ENCODE measurements at regions not wholly inside any gene's neighbourhood (a gene's known extent, or its start where the extent isn't known, plus 50 kb on each side); places are given as distances from the start of the nearest gene placed in this dataset.
"Not testable (repeated sequence)": the region's sequence is repeated elsewhere in the genome, so short reads cannot be mapped to it uniquely, and the experiment has no call there.

DNA sequence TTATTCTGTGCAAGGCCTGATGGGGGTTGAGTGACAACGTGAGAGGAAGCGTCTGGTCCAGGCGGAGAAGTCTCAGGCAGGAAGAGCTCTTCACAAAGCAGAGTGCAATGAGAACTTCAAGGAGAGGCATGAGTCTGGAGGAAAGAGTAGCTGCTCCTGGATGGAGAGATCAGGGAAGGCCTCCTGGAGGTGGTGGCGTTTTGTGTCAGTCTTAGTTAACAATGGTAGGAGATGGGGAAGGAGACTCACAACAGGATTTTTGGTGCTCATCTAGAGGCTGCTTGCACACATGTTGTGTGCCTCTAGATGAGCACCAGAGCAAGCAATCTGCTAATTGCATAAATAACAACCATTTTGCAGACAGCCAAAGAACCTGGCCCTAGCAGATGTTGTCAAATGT is 442.8 kb upstream of the PODXL start (continued):
- TF ChIP-seq, protein P1, sequence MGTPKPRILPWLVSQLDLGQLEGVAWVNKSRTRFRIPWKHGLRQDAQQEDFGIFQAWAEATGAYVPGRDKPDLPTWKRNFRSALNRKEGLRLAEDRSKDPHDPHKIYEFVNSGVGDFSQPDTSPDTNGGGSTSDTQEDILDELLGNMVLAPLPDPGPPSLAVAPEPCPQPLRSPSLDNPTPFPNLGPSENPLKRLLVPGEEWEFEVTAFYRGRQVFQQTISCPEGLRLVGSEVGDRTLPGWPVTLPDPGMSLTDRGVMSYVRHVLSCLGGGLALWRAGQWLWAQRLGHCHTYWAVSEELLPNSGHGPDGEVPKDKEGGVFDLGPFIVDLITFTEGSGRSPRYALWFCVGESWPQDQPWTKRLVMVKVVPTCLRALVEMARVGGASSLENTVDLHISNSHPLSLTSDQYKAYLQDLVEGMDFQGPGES (IDR thresholded peaks at IDR 0.05; ENCODE audit: low read depth, low read length): no peak
- TF ChIP-seq RFX5 (IDR thresholded peaks at IDR 0.05; ENCODE audit: low read length) (no peak), SIN3A (IDR thresholded peaks at IDR 0.05; ENCODE audit: borderline replicate concordance, low read depth, low read length) (no peak), MXI1 (IDR thresholded peaks at IDR 0.05; ENCODE audit: low read depth, low read length) (no peak)

DNA sequence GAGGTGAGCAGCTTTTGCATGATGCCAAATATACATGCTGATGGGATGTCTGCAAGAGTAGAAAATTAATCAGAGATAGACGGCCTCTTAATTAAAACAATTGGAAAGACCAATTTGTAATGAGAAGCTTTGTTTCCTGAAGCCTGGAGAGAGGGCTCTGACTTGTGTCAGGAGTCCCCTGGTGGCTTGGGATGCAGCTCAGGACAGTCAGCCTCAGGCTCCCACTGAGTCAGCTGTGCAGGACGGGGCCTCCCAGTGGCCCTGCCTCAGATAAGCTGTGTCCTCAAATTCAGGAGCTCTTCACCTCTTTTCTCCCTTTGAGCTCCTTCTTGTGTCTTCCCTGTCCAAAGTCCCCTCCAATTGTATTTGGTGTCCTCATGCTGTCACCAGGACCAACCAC is 438.9 kb upstream of the PODXL start:
- Histone ChIP-seq H3K4me3 (ENCODE audit: low read depth in 2 of 2, low read length in 1 of 2) (no peak overlapping the region), H3K36me3 (replicated peaks in 1 of 2; ENCODE audit: control insufficient read depth in 1 of 2, insufficient read depth in 2 of 2, low read length in 1 of 2) (peaks cover 0 to 6% of the 10 kb centered on the region in 2 experiments), H3F3A (replicated peaks; ENCODE audit: insufficient read depth) (no peaks in the 10 kb centered on the region), H3K27me3 (ENCODE audit: insufficient read depth) (no peaks in the 10 kb centered on the region), H3K79me2 (ENCODE audit: insufficient read depth) (no peaks in the 10 kb centered on the region), H3K9ac (no peak overlapping the region), H3K9me2 (no peaks in the 10 kb centered on the region), H3K27ac (ENCODE audit: low read depth in 2 of 2, low read length in 1 of 2) (no peak overlapping the region), H3K4me2 (no peak overlapping the region), H3K4me1 (ENCODE audit: control insufficient read depth in 1 of 2, insufficient read depth in 2 of 2, low read depth in 1 of 2, low read length in 1 of 2) (no peaks in the 10 kb centered on the region), H4K20me1 (ENCODE audit: insufficient read depth) (no peaks in the 10 kb centered on the region; the same call in 1 of the 2 replicates), H2AFZ (ENCODE audit: low read depth) (no peak overlapping the region), H3K9me3 (no peaks in the 10 kb centered on the region)
- 89% methylated on average over 2 of the region's 2 CpGs for WGBS (ENCODE audit: low lambda C conversion rate)
- no peak for DNase-seq
- ChIA-PET CTCF (interaction anchor here (1.3 kb wide), 1 partner anchor 257 kb away, joined by 3 read pairs; no protein-coding TSS in a partner anchor), POLR2A (no interaction called here)
- TF ChIP-seq, protein P2, sequence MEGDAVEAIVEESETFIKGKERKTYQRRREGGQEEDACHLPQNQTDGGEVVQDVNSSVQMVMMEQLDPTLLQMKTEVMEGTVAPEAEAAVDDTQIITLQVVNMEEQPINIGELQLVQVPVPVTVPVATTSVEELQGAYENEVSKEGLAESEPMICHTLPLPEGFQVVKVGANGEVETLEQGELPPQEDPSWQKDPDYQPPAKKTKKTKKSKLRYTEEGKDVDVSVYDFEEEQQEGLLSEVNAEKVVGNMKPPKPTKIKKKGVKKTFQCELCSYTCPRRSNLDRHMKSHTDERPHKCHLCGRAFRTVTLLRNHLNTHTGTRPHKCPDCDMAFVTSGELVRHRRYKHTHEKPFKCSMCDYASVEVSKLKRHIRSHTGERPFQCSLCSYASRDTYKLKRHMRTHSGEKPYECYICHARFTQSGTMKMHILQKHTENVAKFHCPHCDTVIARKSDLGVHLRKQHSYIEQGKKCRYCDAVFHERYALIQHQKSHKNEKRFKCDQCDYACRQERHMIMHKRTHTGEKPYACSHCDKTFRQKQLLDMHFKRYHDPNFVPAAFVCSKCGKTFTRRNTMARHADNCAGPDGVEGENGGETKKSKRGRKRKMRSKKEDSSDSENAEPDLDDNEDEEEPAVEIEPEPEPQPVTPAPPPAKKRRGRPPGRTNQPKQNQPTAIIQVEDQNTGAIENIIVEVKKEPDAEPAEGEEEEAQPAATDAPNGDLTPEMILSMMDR (IDR thresholded peaks at IDR 0.05): no peak
- TF ChIP-seq RAD21 (IDR thresholded peaks at IDR 0.05; ENCODE audit: low read length) (no peak), FOSL2 (IDR thresholded peaks at IDR 0.05; ENCODE audit: borderline replicate concordance, low read depth) (no peak)

- H4K20me1 ChIP-seq (ENCODE audit: insufficient read depth); DNase-seq; POLR2A ChIA-PET; H3K9ac ChIP-seq; H2AFZ ChIP-seq (ENCODE audit: low read depth); H3K27me3 ChIP-seq (ENCODE audit: insufficient read depth); H3K4me1 ChIP-seq (ENCODE audit: control insufficient read depth in 1 of 2, insufficient read depth in 2 of 2, low read depth in 1 of 2, low read length in 1 of 2); H3F3A ChIP-seq (replicated peaks; ENCODE audit: insufficient read depth); H3K9me3 ChIP-seq; H3K9me2 ChIP-seq; H3K27ac ChIP-seq (ENCODE audit: low read depth in 2 of 2, low read length in 1 of 2); H3K4me3 ChIP-seq (ENCODE audit: low read depth in 2 of 2, low read length in 1 of 2); CTCF ChIA-PET; H3K79me2 ChIP-seq (ENCODE audit: insufficient read depth); H3K4me2 ChIP-seq: not testable (repeated sequence)
- H3K36me3 ChIP-seq (replicated peaks in 1 of 2; ENCODE audit: control insufficient read depth in 1 of 2, insufficient read depth in 2 of 2, low read length in 1 of 2): peaks cover 0 to 18% of the 10 kb centered on the region in 2 experiments
Measured at GRCh38 chr7:131981069-131981468, 424.6 kb upstream of the PODXL start.

GRCh38 chr7:131978118-131978517 is 421.7 kb upstream of the PODXL start:
- H3K4me2 ChIP-seq; H3K9me3 ChIP-seq; DNase-seq; H3K4me1 ChIP-seq (ENCODE audit: control insufficient read depth in 1 of 2, insufficient read depth in 2 of 2, low read depth in 1 of 2, low read length in 1 of 2); H3K4me3 ChIP-seq (ENCODE audit: low read depth in 2 of 2, low read length in 1 of 2); H4K20me1 ChIP-seq (ENCODE audit: insufficient read depth); H3K27ac ChIP-seq (ENCODE audit: low read depth in 2 of 2, low read length in 1 of 2); H3K27me3 ChIP-seq (ENCODE audit: insufficient read depth); H3F3A ChIP-seq (replicated peaks; ENCODE audit: insufficient read depth); H3K79me2 ChIP-seq (ENCODE audit: insufficient read depth); H3K36me3 ChIP-seq (replicated peaks in 1 of 2; ENCODE audit: control insufficient read depth in 1 of 2, insufficient read depth in 2 of 2, low read length in 1 of 2); H3K9ac ChIP-seq; H3K9me2 ChIP-seq; H2AFZ ChIP-seq (ENCODE audit: low read depth); POLR2A ChIA-PET: not testable (repeated sequence)
- 31% methylated on average over 2 of the region's 2 CpGs for WGBS (ENCODE audit: low lambda C conversion rate)
- CTCF ChIA-PET: interaction anchor here (1.4 kb wide), 1 partner anchor 13 kb away, joined by 6 read pairs; no protein-coding TSS in a partner anchor

Measured in SK-N-SH (cell line).